Suppressor macrophage (primary cell): ENCODE measurements at regions not wholly inside any gene's neighbourhood (a gene's known extent, or its start where the extent isn't known, plus 50 kb on each side); places are given as distances from the start of the nearest gene placed in this dataset.

Experiments
- DNase-seq, 4 experiments: peaks; one replicate each; pipeline ENCODE4 v3.0.0-alpha.2; 2020 to 2022

GRCh38 chr13:37406031-37406430, 192.5 kb downstream of the POSTN start:
- DNase-seq = no peak

DNA sequence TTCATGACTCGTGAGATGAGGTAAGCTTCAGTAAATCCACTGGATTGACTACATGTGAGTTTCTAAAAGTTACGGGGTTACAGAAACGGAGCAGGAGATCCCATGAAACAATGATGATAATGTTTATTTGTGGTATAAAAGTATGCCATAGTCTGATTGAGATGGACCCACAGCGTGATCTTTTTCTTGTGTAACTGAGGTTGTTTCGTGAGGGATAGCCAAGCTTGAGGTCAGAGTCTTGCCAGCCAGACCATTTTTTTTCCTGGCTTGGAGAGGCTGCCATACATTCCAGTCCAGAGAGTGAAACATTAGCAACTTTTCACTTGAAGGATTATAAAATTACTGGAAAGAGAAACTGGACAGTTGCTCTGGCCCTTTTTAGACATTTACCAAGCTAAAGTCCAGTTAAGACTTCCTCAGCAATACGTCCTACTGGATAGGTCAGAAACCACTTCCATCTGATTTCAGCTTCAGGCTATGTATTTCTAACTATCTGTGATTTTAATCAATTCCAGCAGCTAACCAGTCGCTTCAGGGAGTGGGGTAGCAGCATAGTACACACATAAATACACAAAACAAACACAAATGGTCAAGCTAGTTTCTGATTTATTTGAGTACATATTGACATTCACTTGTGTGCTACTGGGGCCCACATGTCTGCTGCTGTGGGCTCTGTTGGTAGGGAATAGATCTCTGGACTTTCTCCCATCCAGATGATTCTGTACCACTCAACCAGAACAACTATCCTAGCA, 194.6 kb downstream of the POSTN start:
- DNase-seq = no peak

DNA sequence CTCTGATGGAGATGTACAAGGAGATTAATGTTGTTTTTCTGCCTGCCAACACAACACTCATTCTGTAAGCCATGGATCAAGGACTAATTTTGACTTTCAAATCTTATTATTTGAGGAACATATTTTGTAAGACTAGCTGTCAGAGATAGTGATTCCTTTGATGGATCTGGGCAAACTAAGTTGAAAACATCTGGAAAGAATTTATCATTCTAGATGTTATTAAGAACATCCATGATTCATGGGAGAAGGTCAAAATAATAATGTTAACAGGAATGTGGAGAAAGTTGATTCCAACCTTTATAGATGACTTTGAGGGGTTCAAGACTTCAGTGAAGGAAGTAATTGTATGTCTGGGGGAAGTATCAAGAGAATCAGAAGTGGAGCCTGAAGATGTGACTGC, 196.8 kb downstream of the POSTN start:
- DNase-seq = no peak

DNA sequence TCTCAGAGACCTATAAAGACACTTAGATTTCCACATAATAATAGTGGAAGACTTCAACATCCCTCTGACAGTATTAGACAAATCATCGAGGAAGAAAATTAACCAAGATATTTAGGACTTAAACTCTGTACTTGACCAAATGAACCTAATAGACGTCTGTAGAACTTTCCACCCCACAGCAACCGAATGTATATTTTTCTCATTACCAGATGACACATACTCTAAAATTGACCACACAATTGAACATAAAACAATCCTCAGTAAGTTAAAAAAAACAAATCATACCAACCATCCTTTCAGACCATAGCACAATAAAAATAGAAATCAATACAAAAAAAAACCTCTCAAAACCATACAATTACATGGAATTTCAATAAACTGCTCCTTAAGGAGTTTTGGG, 201.0 kb downstream of the POSTN start:
- no peak for DNase-seq

- DNase-seq = no peak
These were observed 203.0 kb downstream of the POSTN start for GRCh38 chr13:37395544-37395943.

GRCh38 chr13:37392389-37392788, 206.2 kb downstream of the POSTN start:
- no peak for DNase-seq

- DNase-seq = no peak
These were observed 207.8 kb downstream of the POSTN start for GRCh38 chr13:37390735-37391134.

DNA sequence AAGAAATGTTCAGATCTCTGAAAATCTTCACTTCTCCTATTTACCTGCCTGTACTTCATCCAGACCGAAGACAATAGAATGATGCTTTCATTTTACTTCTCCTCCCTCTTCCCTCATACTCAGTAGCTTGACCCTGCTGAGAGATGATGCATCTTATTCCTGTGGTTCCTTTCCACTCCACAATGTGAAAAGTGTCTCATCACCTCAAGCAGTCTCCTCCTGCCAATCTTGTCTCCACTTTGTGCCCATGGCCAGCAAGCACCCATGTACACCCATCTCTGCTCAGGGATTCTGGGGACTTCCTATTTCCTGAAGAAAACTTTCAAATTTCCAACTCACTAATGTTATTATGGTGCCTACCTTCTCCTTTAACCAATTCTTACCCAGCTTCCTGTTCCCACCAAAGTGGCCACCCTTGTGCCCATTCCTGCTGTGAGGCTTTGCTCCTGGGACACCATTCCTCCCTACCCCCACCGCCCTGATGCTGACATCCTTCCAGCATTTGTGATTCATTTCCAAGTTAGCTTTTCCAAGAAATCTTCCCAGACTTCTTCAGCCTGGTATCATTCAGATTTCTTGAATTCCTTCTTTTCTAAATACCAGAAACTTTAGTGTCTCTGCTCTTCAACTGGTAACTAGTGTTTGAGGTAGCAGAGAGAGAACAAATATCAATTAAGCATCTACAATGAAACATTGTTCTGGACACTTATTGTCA, 212.5 kb downstream of the POSTN start:
- no peak for DNase-seq

DNA sequence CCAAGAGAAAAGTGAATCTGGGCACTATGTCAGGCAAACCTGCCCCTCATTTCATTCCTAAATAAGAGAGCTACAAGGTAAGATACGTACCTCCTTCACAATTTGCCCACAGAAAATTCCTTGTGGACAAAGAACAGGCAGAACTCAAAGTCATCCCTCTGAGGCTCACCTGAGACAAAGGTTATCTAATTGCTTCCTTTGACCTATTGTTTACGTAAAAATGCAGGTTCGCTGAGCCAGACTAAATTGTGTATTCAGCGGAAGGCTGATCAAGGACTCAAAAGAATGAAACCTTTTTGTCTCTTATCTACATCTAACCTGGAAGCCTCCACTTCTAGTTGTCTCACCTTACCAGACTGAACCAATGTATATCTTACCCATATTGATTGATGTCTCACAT, 213.3 kb downstream of the POSTN start:
- no peak for DNase-seq

GRCh38 chr13:37383856-37384370, 214.7 kb downstream of the POSTN start:
- DNase-seq = no peak

DNA sequence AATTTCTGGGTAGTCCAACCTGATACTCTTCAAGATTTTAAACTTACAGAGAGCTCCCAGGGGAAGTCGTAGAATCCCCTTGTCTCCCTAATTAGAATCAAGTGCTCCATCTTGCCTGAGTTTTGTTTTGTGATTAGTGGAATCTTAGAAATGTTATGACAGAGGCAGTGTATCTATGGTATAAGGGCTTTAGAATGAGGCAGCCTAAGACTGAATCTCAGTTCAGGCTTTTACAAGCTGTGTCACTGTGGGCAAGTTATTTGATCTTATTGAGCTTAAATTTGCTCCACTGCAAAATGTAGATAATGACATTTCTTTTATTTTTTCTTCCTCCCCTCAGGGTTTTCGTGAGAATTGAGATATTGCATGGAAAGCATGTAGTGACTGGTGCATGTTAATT, 215.5 kb downstream of the POSTN start:
- no peak for DNase-seq

DNA sequence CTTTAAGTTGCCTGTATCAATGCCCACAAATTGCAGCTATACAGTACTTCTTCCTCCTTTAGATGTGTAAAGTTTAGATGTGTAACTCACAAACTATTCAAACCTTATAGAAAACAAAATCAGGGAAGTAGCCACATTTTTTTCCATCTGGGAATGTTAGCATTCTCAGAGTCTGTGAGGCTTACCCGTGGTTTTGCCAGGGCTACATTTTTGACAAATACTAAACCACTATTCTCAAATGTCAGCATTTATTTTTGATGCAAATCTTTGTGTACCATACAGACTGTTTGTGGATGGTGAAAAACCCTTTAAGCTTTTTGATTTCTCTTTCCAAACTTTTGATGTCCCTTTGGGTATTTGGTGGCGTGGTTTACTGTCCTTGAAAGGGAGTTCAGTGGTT, 216.4 kb downstream of the POSTN start:
- no peak for DNase-seq

DNA sequence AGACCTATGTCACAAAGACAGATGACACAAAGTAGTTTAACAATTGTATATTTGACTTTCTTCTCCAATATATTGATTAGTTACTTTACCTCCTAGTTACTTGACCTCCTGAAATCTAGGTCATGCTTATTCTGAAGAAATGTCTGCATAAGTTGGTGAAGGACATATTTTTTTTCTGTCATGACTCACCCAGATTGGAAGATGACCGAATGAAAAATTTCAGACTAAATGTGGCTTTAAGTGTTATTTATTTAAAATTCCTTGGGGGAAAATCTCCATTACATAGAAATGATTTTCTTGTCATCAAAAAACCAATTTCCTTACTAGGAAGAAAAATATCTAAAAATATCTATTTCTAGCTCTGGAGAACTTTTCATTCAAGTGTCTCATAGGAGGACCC, 217.1 kb downstream of the POSTN start:
- DNase-seq = no peak

- DNase-seq = no peak
These were observed 218.7 kb downstream of the POSTN start for GRCh38 chr13:37379841-37380240.

- DNase-seq = no peak
These were observed 222.8 kb downstream of the POSTN start for GRCh38 chr13:37375724-37376123.

- DNase-seq = no peak
These were observed 223.5 kb downstream of the POSTN start for GRCh38 chr13:37375071-37375470.

- DNase-seq = no peak
These were observed 229.0 kb downstream of the POSTN start for GRCh38 chr13:37369616-37370015.

GRCh38 chr13:37368501-37368900, 230.1 kb downstream of the POSTN start:
- DNase-seq = no peak

GRCh38 chr13:37366044-37366770, 232.4 kb downstream of the POSTN start:
- DNase-seq = no peak

DNA sequence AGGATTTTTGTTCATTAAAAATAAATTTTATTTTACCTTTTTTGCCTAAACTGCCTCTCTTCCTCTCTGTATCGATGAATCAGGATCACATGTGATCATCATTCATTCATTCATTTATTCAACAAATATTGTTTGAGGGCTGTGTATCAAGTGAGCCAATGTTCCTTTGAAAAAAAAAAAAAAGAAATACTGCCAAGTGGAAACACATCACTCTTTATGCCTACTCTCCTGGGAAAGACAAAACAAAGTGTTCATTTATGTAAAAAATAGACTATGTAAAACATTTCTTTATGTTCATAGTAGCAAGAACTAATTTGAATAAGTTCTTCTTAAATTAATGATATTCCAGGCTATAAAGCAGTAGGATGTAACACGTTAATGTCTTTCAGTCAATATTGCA, 233.1 kb downstream of the POSTN start:
- DNase-seq = no peak

GRCh38 chr13:37364956-37365355, 233.6 kb downstream of the POSTN start:
- no peak for DNase-seq

- DNase-seq = no peak
These were observed 234.6 kb downstream of the POSTN start for GRCh38 chr13:37364007-37364406.

- DNase-seq = no peak
These were observed 237.0 kb downstream of the POSTN start for GRCh38 chr13:37361608-37362007.

- no peak for DNase-seq
These were observed 238.0 kb downstream of the POSTN start for GRCh38 chr13:37360556-37360955.
